ENCODE measurements at regions not wholly inside any gene's neighbourhood (a gene's known extent, or its start where the extent isn't known, plus 50 kb on each side); places are given as distances from the start of the nearest gene placed in this dataset.
"Not testable (repeated sequence)": the region's sequence is repeated elsewhere in the genome, so short reads cannot be mapped to it uniquely, and the experiment has no call there.

DNA sequence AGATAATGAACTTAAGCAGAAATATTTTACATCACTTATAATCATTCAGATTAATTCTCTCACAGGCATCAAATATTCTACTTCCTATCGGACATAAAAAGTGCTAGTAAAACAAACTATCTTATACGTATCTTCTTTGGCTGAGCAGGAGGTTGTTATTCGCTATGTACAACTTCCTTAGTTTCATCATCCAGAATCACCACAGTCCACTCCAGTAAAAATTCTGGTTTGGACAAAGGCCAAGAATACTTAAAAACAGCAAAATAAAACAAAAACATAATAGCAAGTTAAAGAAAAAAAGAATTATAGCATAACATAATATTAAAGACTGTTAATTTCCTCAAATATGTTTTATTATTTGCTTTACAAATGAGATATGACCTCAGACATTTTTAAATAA lies 1077.1 kb upstream of the CELF4 start:
- intact Hi-C loops (cut with micrococcal nuclease) (no loop called here), dilution Hi-C loops (cut with MboI; ENCODE audit: extremely low pct_ligation_motif_present, low sequenced_read_pairs) (no loop called here)
- H3K9ac ChIP-seq (replicated peaks; ENCODE audit: extremely low read depth, insufficient read depth, low read length): no peak overlapping the region
- H3K79me2 ChIP-seq (ENCODE audit: control insufficient read depth, insufficient read depth, low read length): no peaks in the 10 kb centered on the region
- FAIRE-seq (no peak), DNase-seq (ENCODE audit: low read depth, low spot score) (no peak)
- ChIA-PET CTCF (no interaction called here), POLR2A (no interaction called here)
- no peak overlapping the region for H2AFZ ChIP-seq (ENCODE audit: low read depth, low read length)
- H3K9me3 ChIP-seq (replicated peaks; ENCODE audit: control insufficient read depth, insufficient read depth, low read length): peaks cover 2% of the 10 kb centered on the region
- H3K9me1 ChIP-seq (replicated peaks; ENCODE audit: control insufficient read depth, extremely low read depth, insufficient read depth, low read length): no peaks in the 10 kb centered on the region
- H3K4me2 ChIP-seq (ENCODE audit: insufficient read depth, low read length): no peak overlapping the region
- H3K4me3 ChIP-seq (replicated peaks in 1 of 3; ENCODE audit: insufficient read depth in 1 of 3, low read depth in 1 of 3, low read length in 3 of 3): no peak overlapping the region
- H4K20me1 ChIP-seq (replicated peaks; ENCODE audit: control insufficient read depth, extremely low read depth, insufficient read depth, low read length): no peaks in the 10 kb centered on the region
- no peaks in the 10 kb centered on the region for H3K27me3 ChIP-seq (ENCODE audit: control insufficient read depth in 2 of 2, insufficient read depth in 2 of 2, low read length in 2 of 2)
- TF ChIP-seq JUN (IDR thresholded peaks at IDR 0.05; ENCODE audit: borderline replicate concordance, insufficient read depth, insufficient read length, low read depth) (no peak), POLR2AphosphoS5 (IDR thresholded peaks at IDR 0.05; ENCODE audit: insufficient read depth, low read depth, low read length) (no peak), MYC (IDR thresholded peaks at IDR 0.05; ENCODE audit: low read depth, low read length) (no peak), GATA2 (IDR thresholded peaks at IDR 0.05; ENCODE audit: insufficient read depth, insufficient read length, low read depth, low read length) (no peak), POLR2A (IDR thresholded peaks at IDR 0.05; ENCODE audit: low read depth, low read length) (no peak), EZH2 (IDR thresholded peaks at IDR 0.05; ENCODE audit: borderline replicate concordance, low read depth, low read length, severe bottlenecking) (no peak), FOS (IDR thresholded peaks at IDR 0.05; ENCODE audit: borderline replicate concordance, insufficient read depth, low read length) (no peak)
- TF ChIP-seq, protein P1, sequence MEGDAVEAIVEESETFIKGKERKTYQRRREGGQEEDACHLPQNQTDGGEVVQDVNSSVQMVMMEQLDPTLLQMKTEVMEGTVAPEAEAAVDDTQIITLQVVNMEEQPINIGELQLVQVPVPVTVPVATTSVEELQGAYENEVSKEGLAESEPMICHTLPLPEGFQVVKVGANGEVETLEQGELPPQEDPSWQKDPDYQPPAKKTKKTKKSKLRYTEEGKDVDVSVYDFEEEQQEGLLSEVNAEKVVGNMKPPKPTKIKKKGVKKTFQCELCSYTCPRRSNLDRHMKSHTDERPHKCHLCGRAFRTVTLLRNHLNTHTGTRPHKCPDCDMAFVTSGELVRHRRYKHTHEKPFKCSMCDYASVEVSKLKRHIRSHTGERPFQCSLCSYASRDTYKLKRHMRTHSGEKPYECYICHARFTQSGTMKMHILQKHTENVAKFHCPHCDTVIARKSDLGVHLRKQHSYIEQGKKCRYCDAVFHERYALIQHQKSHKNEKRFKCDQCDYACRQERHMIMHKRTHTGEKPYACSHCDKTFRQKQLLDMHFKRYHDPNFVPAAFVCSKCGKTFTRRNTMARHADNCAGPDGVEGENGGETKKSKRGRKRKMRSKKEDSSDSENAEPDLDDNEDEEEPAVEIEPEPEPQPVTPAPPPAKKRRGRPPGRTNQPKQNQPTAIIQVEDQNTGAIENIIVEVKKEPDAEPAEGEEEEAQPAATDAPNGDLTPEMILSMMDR (IDR thresholded peaks at IDR 0.05; ENCODE audit: extremely low read depth in 1 of 2, insufficient read depth in 1 of 2, low read depth in 1 of 2, low read length in 2 of 2): no peak
- TF ChIP-seq, protein P2, sequence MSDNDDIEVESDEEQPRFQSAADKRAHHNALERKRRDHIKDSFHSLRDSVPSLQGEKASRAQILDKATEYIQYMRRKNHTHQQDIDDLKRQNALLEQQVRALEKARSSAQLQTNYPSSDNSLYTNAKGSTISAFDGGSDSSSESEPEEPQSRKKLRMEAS (IDR thresholded peaks at IDR 0.05; ENCODE audit: insufficient read depth, insufficient read length): no peak
- H3K4me1 ChIP-seq (ENCODE audit: control insufficient read depth, extremely low read depth, insufficient read depth, low read length): no peaks in the 10 kb centered on the region
- H3K27ac ChIP-seq (ENCODE audit: insufficient read depth, low read depth, low read length): no peak overlapping the region
- no peaks in the 10 kb centered on the region for H3K36me3 ChIP-seq (ENCODE audit: control insufficient read depth in 2 of 2, extremely low read depth in 1 of 2, insufficient read depth in 2 of 2, low read length in 2 of 2)
- BruUV-seq (replicated peaks): no TSS peak

DNA sequence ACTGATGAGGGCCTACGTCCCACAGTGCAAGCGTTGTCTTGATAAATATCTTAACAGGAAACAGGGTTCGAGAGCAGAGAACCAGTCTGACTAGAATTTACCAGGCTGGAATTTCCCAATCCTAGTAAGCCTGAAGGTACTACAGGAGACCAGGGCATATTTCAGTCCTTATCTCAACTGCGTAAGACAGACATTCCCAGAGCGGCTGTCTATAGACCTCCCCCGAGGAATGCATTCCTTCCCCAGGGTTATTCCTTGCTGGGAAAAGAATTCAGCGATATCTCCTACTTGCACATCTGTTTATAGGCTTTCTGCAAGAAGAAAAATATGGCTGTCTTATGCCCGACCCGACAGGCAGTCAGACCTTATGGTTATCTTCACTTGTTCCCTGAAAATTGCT lies 1074.1 kb upstream of the CELF4 start:
- CTCF ChIA-PET; dilution Hi-C loops (cut with MboI; ENCODE audit: extremely low pct_ligation_motif_present, low sequenced_read_pairs); H3K79me2 ChIP-seq (ENCODE audit: control insufficient read depth, insufficient read depth, low read length); H3K4me3 ChIP-seq (replicated peaks in 1 of 3; ENCODE audit: insufficient read depth in 1 of 3, low read depth in 1 of 3, low read length in 3 of 3); H3K9ac ChIP-seq (replicated peaks; ENCODE audit: extremely low read depth, insufficient read depth, low read length); H3K27ac ChIP-seq (ENCODE audit: insufficient read depth, low read depth, low read length); H3K36me3 ChIP-seq (ENCODE audit: control insufficient read depth in 2 of 2, extremely low read depth in 1 of 2, insufficient read depth in 2 of 2, low read length in 2 of 2); H3K4me2 ChIP-seq (ENCODE audit: insufficient read depth, low read length); BruUV-seq (replicated peaks); intact Hi-C loops (cut with micrococcal nuclease); FAIRE-seq; DNase-seq (ENCODE audit: low read depth, low spot score); H3K9me3 ChIP-seq (replicated peaks; ENCODE audit: control insufficient read depth, insufficient read depth, low read length); H4K20me1 ChIP-seq (replicated peaks; ENCODE audit: control insufficient read depth, extremely low read depth, insufficient read depth, low read length); H3K27me3 ChIP-seq (ENCODE audit: control insufficient read depth in 2 of 2, insufficient read depth in 2 of 2, low read length in 2 of 2); H3K4me1 ChIP-seq (ENCODE audit: control insufficient read depth, extremely low read depth, insufficient read depth, low read length); H2AFZ ChIP-seq (ENCODE audit: low read depth, low read length); H3K9me1 ChIP-seq (replicated peaks; ENCODE audit: control insufficient read depth, extremely low read depth, insufficient read depth, low read length); POLR2A ChIA-PET: not testable (repeated sequence)

Data from endothelial cell of umbilical vein (primary cell).